ENCODE measurements at regions not wholly inside any gene's neighbourhood (a gene's known extent, or its start where the extent isn't known, plus 50 kb on each side); places are given as distances from the start of the nearest gene placed in this dataset.
"Not testable (repeated sequence)": the region's sequence is repeated elsewhere in the genome, so short reads cannot be mapped to it uniquely, and the experiment has no call there.

DNA sequence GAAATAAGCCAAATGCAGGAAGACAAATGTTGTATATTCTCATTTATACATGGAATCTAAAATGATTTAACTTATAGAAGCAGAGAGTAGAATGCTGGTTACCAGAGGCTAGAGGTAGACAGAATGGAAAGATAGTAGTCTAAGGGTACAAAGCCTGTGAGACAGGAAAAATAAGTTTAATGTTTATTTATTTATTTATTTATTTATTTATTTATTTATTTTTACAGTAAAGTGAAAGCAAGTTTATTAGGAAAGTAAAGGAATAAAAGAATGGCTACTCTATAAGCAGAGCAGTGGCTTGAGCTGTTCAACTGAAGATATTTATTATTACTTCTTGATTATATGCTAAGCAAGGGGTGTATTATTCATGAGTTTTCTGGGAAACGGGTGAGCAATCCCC, 203.2 kb downstream of the LAS1L start:
- H3K27me3 ChIP-seq = no peaks in the 10 kb centered on the region
- no peak overlapping the region for H3K4me3 ChIP-seq
- TF ChIP-seq, protein P1, sequence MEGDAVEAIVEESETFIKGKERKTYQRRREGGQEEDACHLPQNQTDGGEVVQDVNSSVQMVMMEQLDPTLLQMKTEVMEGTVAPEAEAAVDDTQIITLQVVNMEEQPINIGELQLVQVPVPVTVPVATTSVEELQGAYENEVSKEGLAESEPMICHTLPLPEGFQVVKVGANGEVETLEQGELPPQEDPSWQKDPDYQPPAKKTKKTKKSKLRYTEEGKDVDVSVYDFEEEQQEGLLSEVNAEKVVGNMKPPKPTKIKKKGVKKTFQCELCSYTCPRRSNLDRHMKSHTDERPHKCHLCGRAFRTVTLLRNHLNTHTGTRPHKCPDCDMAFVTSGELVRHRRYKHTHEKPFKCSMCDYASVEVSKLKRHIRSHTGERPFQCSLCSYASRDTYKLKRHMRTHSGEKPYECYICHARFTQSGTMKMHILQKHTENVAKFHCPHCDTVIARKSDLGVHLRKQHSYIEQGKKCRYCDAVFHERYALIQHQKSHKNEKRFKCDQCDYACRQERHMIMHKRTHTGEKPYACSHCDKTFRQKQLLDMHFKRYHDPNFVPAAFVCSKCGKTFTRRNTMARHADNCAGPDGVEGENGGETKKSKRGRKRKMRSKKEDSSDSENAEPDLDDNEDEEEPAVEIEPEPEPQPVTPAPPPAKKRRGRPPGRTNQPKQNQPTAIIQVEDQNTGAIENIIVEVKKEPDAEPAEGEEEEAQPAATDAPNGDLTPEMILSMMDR (IDR thresholded peaks at IDR 0.05) = no peak
- no peaks in the 10 kb centered on the region for H3K4me1 ChIP-seq
- H3K9me3 ChIP-seq = peaks cover 0 to 4% of the 10 kb centered on the region in 2 donors
- no peak overlapping the region for H3K27ac ChIP-seq
- no peaks in the 10 kb centered on the region for H3K36me3 ChIP-seq
- no peak for DNase-seq (ENCODE audit: low spot score)

DNA sequence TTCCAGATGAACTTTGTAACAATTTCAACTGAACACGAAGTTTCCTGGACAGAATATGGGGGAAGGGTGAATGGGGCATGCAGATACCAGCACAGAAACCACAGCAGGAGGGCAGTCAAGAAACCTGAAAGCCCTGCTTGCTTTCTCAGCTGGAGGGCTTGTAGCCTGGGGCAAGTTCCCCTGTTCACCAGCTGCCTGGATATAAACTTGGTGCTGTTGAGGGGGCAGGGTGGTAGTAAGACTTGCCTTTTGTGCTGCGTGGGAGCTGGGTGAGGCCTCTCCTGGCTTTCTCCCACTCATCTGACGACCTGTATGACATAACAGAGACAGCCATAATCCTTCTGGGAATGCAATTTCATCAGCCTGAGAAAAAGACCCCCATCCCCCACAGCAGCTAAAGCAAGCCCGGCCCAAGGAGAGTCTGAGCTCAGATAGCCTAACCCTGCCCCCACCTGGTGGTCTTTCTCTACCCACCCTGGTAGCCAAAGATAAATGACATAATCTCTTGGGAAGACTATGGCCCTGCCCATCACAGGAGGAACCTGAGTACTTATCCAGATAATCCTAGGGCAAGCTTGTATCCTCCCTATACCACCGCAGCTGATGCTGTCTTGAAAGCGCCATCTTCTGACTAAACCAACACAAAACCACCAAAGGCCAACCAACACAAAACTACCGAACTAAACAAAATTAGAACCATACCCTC, 234.3 kb downstream of the LAS1L start:
- TF ChIP-seq, protein P1 (IDR thresholded peaks at IDR 0.05) = no peak
- Histone ChIP-seq H3K36me3 (no peaks in the 10 kb centered on the region), H3K4me1 (no peaks in the 10 kb centered on the region), H3K27me3 (no peaks in the 10 kb centered on the region), H3K27ac (no peak overlapping the region), H3K4me3 (no peak overlapping the region), H3K9me3 (peaks cover 0 to 23% of the 10 kb centered on the region in 2 donors)
- no peak for DNase-seq (ENCODE audit: low spot score)

- DNase-seq (ENCODE audit: low spot score); H3K27me3 ChIP-seq; H3K27ac ChIP-seq; H3K4me1 ChIP-seq; H3K36me3 ChIP-seq; H3K4me3 ChIP-seq: not testable (repeated sequence)
- peaks cover 0 to 23% of the 10 kb centered on the region in 2 donors for H3K9me3 ChIP-seq
Observed at GRCh38 chrX:65282905-65283304, 251.7 kb downstream of the LAS1L start.

- DNase-seq (ENCODE audit: low spot score) = no peak
- H3K27ac ChIP-seq = no peak overlapping the region
- peaks cover 6 to 67% of the 10 kb centered on the region in 2 donors for H3K9me3 ChIP-seq
- H3K4me3 ChIP-seq = no peak overlapping the region
- TF ChIP-seq, protein P1 (IDR thresholded peaks at IDR 0.05) = no peak
- H3K4me1 ChIP-seq = no peaks in the 10 kb centered on the region
- no peaks in the 10 kb centered on the region for H3K36me3 ChIP-seq
- no peaks in the 10 kb centered on the region for H3K27me3 ChIP-seq
Observed at GRCh38 chrX:65273152-65273551, 261.4 kb downstream of the LAS1L start.

DNA sequence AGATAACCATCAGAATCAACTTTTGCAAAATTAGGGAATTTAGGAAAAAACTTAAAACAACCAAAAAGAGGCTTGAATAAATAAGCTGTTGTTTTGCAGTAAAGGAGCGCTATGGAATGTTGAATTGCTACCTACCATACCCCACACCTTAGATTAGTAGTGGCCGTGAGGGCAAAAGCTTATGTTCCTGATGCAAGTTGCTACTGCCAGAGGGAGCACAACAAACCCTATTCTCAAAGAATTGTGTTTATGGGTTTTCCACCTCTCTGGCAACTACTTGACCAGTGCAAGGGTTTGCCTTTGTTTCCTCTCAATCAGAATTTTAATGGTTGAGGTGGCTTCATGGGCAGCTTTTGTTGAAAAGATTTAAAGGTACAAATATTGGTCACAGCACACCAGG, 268.1 kb downstream of the LAS1L start:
- no peak overlapping the region for H3K4me3 ChIP-seq
- no peaks in the 10 kb centered on the region for H3K27me3 ChIP-seq
- H3K27ac ChIP-seq = no peak overlapping the region
- H3K9me3 ChIP-seq = peaks cover 0 to 18% of the 10 kb centered on the region in 2 donors
- H3K4me1 ChIP-seq = no peaks in the 10 kb centered on the region
- TF ChIP-seq, protein P1 (IDR thresholded peaks at IDR 0.05) = no peak
- no peaks in the 10 kb centered on the region for H3K36me3 ChIP-seq
- DNase-seq (ENCODE audit: low spot score) = no peak

DNA sequence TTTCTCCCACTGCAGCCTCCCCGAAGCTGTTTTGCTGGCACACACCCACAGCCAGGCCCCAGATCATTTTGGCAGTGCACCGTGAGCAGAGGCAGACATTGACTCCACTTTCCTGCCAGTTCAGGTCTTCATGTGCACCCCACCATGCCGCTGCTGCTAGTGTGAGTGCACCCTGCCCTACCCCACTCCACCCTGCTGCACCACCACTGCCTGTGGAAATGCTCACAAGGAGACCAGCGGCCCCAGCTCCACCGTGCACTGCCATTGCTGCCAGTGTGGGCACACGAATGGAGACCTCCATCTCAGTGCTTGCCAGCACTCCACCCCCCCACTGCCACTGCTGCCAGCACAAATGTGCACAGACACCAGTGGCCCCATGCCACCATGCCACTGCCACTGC, 277.6 kb upstream of the ZC4H2 start:
- Histone ChIP-seq H3K27ac (no peak overlapping the region), H3K4me1 (no peaks in the 10 kb centered on the region), H3K36me3 (no peaks in the 10 kb centered on the region), H3K4me3 (no peak overlapping the region), H3K27me3 (no peaks in the 10 kb centered on the region), H3K9me3 (peaks cover 0 to 13% of the 10 kb centered on the region in 2 donors)
- TF ChIP-seq, protein P1 (IDR thresholded peaks at IDR 0.05) = no peak
- no peak for DNase-seq (ENCODE audit: low spot score)
